ENCODE measurements at regions not wholly inside any gene's neighbourhood (a gene's known extent, or its start where the extent isn't known, plus 50 kb on each side); places are given as distances from the start of the nearest gene placed in this dataset.

DNA sequence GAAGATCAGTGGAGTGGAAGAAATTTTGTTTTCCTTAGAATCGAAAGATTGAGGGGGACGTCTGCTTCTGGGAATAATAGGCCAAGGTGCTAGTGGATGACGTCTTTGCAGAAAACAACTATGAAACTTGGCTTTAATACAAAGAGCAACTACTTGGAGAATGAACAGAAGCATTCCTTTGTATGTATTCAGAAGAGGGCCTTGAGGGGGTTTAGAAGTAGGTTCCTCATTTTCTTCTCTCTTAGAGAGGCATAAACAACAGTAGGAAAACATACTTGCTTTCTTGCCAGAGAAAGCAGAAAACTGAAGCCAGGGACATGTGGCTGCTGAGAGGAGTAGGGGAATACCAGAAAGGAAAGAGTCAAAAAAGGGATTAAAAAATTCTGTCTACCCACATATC, 167.8 kb downstream of the ZNF330 start:
- Histone ChIP-seq H3K9me3 (no peaks in the 10 kb centered on the region), H3K36me3 (no peaks in the 10 kb centered on the region), H3K27me3 (replicated peaks in 1 of 7) (no peaks in the 10 kb centered on the region), H3K4me1 (no peaks in the 10 kb centered on the region), H3K27ac (no peak overlapping the region), H3K4me3 (no peak overlapping the region)
- TF ChIP-seq, protein P1, sequence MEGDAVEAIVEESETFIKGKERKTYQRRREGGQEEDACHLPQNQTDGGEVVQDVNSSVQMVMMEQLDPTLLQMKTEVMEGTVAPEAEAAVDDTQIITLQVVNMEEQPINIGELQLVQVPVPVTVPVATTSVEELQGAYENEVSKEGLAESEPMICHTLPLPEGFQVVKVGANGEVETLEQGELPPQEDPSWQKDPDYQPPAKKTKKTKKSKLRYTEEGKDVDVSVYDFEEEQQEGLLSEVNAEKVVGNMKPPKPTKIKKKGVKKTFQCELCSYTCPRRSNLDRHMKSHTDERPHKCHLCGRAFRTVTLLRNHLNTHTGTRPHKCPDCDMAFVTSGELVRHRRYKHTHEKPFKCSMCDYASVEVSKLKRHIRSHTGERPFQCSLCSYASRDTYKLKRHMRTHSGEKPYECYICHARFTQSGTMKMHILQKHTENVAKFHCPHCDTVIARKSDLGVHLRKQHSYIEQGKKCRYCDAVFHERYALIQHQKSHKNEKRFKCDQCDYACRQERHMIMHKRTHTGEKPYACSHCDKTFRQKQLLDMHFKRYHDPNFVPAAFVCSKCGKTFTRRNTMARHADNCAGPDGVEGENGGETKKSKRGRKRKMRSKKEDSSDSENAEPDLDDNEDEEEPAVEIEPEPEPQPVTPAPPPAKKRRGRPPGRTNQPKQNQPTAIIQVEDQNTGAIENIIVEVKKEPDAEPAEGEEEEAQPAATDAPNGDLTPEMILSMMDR (IDR thresholded peaks at IDR 0.05 in 8 of 11, conservative IDR thresholded peaks at IDR 0.05 in 3 of 11): no peak
- no peak for TF ChIP-seq POLR2A (IDR thresholded peaks at IDR 0.05)
- no peak for TF ChIP-seq POLR2AphosphoS5 (IDR thresholded peaks at IDR 0.05)
- 77 to 92% (median 88%) methylated on average over 3 of the region's 3 CpGs for WGBS, 5 donors
- DNase-seq: no peak
- intact Hi-C loops (cut with DNase I; ENCODE audit: low total_unique reads): no loop called here

DNA sequence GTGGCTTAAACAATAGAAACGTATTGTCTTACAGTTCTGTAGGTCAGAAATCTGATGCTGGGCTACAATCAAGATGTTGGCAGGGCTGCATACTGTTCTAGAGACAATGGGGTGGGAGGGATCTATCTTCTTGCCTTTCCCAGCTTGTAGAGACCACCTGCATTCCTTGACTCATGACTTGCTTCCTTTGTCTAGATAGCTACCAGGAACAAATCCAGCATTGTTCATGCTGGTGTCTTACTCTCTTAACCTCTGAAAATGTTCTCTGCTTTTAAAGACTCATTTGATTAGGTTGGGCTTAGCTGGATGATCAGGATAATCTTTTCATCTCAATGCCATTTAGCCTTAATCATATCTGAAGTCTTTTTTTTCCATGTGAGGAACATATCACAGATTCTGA, 169.0 kb downstream of the ZNF330 start:
- intact Hi-C loops (cut with DNase I; ENCODE audit: low total_unique reads): no loop called here
- no peak for DNase-seq
- no peaks in the 10 kb centered on the region for H3K27me3 ChIP-seq (replicated peaks in 1 of 7)
- no peak overlapping the region for H3K27ac ChIP-seq
- no peak for TF ChIP-seq POLR2A (IDR thresholded peaks at IDR 0.05)
- TF ChIP-seq, protein P1 (IDR thresholded peaks at IDR 0.05 in 8 of 11, conservative IDR thresholded peaks at IDR 0.05 in 3 of 11): no peak
- TF ChIP-seq POLR2AphosphoS5 (IDR thresholded peaks at IDR 0.05): no peak
- no peaks in the 10 kb centered on the region for H3K36me3 ChIP-seq
- no peaks in the 10 kb centered on the region for H3K4me1 ChIP-seq
- no peak overlapping the region for H3K4me3 ChIP-seq
- 67 to 77% (median 69%) methylated on average over 1 of the region's 1 CpG for WGBS, 5 donors
- no peaks in the 10 kb centered on the region for H3K9me3 ChIP-seq

DNA sequence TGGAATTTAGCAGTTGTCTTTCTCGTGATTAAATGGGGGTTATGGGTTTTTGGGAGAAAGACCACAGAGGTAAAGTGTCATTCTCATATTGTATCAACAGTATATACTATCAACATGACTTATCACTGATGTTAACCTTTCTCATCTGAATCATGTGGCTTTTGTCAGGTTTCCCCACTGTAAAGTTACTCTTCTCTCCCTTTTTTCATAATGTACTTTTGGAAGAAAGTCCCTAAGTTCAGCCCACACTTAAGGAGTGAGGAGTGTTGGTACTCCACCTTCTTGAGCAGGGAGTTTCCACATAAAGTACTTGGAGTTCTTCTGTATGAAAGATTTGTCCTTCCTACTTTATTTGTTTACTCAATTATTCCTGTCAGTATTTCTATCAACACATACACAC, 169.9 kb downstream of the ZNF330 start:
- WGBS, 5 donors: 47 to 65% (median 52%) methylated on average over 1 of the region's 1 CpG
- H3K9me3 ChIP-seq: no peaks in the 10 kb centered on the region
- no peaks in the 10 kb centered on the region for H3K36me3 ChIP-seq
- no peak overlapping the region for H3K27ac ChIP-seq
- no peaks in the 10 kb centered on the region for H3K27me3 ChIP-seq (replicated peaks in 1 of 7)
- no peak for DNase-seq
- no peak overlapping the region for H3K4me3 ChIP-seq
- H3K4me1 ChIP-seq: no peaks in the 10 kb centered on the region
- intact Hi-C loops (cut with DNase I; ENCODE audit: low total_unique reads): no loop called here
- TF ChIP-seq POLR2A (IDR thresholded peaks at IDR 0.05) (no peak), POLR2AphosphoS5 (IDR thresholded peaks at IDR 0.05) (no peak)
- TF ChIP-seq, protein P1 (IDR thresholded peaks at IDR 0.05 in 8 of 11, conservative IDR thresholded peaks at IDR 0.05 in 3 of 11): no peak

DNA sequence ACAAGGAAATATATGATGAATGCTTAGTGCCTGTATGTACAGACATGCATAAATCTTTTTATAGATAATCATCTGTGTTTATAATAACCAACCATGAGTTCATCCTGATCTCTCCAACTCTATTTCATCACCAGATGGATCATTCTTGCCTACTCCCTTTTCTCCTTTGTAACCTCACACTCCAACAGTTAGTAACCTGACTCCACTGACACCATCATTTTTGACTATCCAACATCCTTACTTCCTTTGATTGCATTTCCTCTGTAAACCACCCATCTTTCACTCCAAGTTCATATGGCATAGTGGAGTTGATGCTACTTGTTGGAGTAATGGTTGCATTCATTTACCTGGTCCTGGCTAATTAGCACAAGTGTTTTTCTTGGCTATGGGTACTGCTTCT, 170.6 kb downstream of the ZNF330 start:
- intact Hi-C loops (cut with DNase I; ENCODE audit: low total_unique reads): no loop called here
- DNase-seq: no peak
- Histone ChIP-seq H3K4me1 (no peaks in the 10 kb centered on the region), H3K9me3 (no peaks in the 10 kb centered on the region), H3K4me3 (no peak overlapping the region), H3K27ac (no peak overlapping the region), H3K27me3 (replicated peaks in 1 of 7) (no peaks in the 10 kb centered on the region), H3K36me3 (no peaks in the 10 kb centered on the region)
- no peak for TF ChIP-seq POLR2AphosphoS5 (IDR thresholded peaks at IDR 0.05)
- TF ChIP-seq, protein P1 (IDR thresholded peaks at IDR 0.05 in 8 of 11, conservative IDR thresholded peaks at IDR 0.05 in 3 of 11): no peak
- TF ChIP-seq POLR2A (IDR thresholded peaks at IDR 0.05): no peak
